H4 (cell line): ENCODE measurements at regions not wholly inside any gene's neighbourhood (a gene's known extent, or its start where the extent isn't known, plus 50 kb on each side); places are given as distances from the start of the nearest gene placed in this dataset.
A peak's percentile ranks its signal among the peaks of the same experiment; 100 is the strongest.
"Not testable (repeated sequence)": the region's sequence is repeated elsewhere in the genome, so short reads cannot be mapped to it uniquely, and the experiment has no call there.

Source experiments
- DNase-seq: peaks from one replicate; pipeline ENCODE4 v3.0.0-alpha.2; 2015; ENCODE audit warnings: low spot score

- DNase-seq, result not testable (repeated sequence)
Observed at GRCh38 chrX:134045372-134045771, 60.0 kb upstream of the GPC3 start.

GRCh38 chrX:134067107-134067506, 81.7 kb upstream of the GPC3 start:
- not testable (repeated sequence) for DNase-seq

GRCh38 chrX:134071899-134072298, 86.5 kb upstream of the GPC3 start:
- DNase-seq, result not testable (repeated sequence)

- DNase-seq, result no peak
Observed at GRCh38 chrX:134073341-134073740, 87.9 kb upstream of the GPC3 start.

- no peak for DNase-seq
Observed at GRCh38 chrX:134074151-134074550, 88.8 kb upstream of the GPC3 start.

- no peak for DNase-seq
Observed at GRCh38 chrX:134075894-134076718, 90.7 kb upstream of the GPC3 start.

GRCh38 chrX:134095366-134095765, 110.0 kb upstream of the GPC3 start:
- DNase-seq, result no peak

GRCh38 chrX:134101636-134102035, 116.2 kb upstream of the GPC3 start:
- no peak for DNase-seq

- DNase-seq, result no peak
Observed at GRCh38 chrX:134115270-134115669, 121.7 kb upstream of the CCDC160 start.

- DNase-seq, result no peak
Observed at GRCh38 chrX:134137341-134137740, 99.6 kb upstream of the CCDC160 start.

- DNase-seq, result no peak
Observed at GRCh38 chrX:134139090-134139489, 97.9 kb upstream of the CCDC160 start.

- DNase-seq, result peak; percentile 11
Observed at GRCh38 chrX:134144231-134144630, 92.8 kb upstream of the CCDC160 start.

- no peak for DNase-seq
Observed at GRCh38 chrX:134146493-134146892, 90.5 kb upstream of the CCDC160 start.

GRCh38 chrX:134148172-134148692, 88.8 kb upstream of the CCDC160 start:
- no peak for DNase-seq

GRCh38 chrX:134158821-134159512, 78.0 kb upstream of the CCDC160 start:
- peak; percentile 13 for DNase-seq

- DNase-seq, result no peak
Observed at GRCh38 chrX:134161162-134161561, 75.8 kb upstream of the CCDC160 start.

GRCh38 chrX:134162032-134162431, 75.0 kb upstream of the CCDC160 start:
- DNase-seq, result no peak

GRCh38 chrX:134163836-134164235, 73.1 kb upstream of the CCDC160 start:
- no peak for DNase-seq

- DNase-seq, result no peak
Observed at GRCh38 chrX:134167591-134168203, 69.3 kb upstream of the CCDC160 start.

- DNase-seq, result no peak
Observed at GRCh38 chrX:134171661-134172587, 65.1 kb upstream of the CCDC160 start.

GRCh38 chrX:134172588-134173259, 64.3 kb upstream of the CCDC160 start:
- no peak for DNase-seq
